ENCODE measurements at regions not wholly inside any gene's neighbourhood (a gene's known extent, or its start where the extent isn't known, plus 50 kb on each side); places are given as distances from the start of the nearest gene placed in this dataset.

DNA sequence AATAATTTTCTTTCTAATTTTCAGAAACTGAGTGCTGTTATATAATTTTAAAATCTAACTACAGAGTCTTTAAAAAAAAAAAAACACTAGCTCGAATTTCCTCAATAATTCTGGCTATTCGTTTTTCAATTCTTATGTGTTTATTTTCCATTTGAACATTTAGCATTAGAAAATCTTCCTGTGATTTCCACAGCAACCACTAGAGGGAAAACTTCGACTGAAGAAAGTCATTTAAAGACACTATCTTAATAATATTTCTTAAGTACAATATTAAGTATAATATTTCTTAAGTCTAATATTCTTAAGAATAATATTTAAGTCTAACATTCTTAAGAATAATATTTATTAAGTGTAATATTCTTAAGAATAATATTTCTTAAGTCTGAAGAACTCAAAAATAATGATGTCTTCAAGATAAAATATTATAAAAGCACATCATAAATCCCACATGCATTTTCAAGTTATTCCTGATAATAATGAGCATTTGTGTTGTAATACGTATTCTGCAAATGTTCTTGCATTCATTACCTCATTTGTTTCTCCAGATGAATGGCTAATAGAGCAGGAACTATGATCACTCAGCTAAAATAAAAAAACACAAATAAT lies 118.4 kb upstream of the WDR17 start:
- peak; percentile 60 for DNase-seq (ENCODE audit: low spot score)

DNA sequence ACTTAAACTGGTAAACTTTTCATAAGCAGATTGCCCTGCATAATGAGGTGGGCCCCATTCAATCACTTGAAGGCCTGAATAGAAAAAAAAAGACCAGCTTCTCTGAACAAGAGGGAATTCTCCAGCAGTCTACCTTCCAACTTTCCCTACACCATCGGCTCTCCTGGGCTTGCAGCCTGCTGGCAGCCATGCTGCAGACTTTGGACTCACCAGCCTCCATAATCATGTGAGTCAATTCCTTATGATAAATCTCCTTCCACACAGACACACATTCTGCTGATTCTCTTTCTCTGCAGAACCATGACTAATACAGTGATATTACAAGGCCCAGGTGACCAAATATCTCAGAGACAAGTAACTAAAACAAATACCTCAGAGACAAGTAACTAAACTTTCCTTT lies 113.8 kb upstream of the WDR17 start:
- DNase-seq (ENCODE audit: low spot score): no peak

DNA sequence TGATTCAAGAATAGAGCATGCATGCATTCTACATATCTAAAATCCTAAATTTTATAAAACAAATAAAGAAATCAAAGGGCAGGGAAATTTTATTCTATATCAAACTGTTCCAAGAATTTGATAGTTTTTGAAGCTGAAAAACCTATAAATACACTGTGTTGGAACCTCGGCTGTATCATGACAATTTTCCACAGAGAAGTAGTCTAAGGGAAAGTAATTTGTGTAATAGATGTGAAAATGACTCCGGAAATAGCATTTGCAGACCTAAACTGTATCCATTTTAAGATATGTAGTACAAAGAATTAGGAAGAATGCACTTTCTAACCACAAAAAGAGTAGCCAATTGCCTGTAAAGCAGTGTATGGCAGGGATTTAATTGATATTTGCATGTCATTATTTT lies 112.5 kb upstream of the WDR17 start:
- DNase-seq (ENCODE audit: low spot score): no peak

DNA sequence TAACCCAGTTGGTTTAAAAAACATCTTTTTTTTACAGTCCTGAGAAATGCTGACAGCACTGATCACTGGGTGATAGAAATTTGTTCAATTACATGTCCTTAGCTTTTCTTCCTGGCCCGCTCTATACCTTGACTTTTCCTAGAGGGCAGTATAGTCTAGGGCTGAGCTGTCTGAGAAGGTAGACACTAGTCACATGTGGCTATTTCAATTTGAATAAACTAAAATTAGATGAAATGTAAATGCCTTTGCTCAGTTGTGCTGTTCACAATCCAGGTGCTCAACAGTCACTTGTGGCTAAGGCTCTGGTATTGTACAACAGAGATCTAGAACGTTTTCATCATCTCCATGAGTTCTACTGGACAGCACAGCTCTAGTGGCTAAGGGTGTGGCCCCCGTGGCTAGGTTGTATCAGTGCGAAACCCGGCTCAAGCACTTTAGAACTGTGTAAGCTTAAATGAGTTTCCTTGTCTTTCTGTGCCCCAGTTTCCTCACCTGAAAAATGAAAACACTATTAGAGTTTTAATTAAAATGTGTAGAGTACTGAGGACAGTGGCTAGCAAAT lies 111.6 kb upstream of the WDR17 start:
- peak; percentile 77 for DNase-seq (ENCODE audit: low spot score)

DNA sequence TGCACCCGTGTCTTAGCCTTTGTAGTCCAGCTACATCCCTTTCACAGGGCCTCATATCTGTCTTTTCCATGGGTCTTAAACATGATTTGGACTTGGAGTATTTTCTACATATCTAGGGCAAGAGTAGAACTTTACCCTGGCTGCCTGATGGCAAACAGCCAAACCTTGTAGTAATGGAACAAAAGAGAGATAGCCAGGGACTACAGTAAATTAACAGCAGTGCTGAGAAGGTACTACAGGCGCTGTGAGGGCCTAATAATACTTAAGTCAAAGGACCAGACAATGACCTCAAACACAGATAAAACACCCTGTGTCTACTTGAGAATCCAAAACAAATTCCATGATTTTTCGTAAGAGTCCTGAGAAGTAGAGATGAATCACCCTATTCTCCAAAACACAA lies 111.0 kb upstream of the WDR17 start:
- DNase-seq (ENCODE audit: low spot score): no peak

DNA sequence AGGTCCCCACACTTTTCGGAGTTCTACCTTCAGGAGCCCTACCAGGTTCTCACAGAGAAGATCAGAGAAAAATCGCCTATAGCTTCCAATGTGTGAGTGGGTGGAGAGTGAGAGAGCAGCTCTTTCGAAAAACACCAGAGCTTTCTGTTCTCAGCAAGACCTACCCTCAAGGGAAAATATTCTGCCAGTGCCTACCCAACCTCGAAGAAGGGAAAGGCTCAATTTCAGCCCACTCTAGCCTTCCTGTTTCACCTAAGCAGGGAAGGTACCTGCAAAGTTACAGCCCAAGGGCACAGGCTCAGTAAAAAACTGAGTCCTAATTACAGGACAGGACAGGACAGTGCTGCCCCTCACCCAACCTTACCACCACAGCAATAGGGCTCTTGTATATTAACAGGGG lies 104.0 kb upstream of the WDR17 start:
- DNase-seq (ENCODE audit: low spot score): no peak

DNA sequence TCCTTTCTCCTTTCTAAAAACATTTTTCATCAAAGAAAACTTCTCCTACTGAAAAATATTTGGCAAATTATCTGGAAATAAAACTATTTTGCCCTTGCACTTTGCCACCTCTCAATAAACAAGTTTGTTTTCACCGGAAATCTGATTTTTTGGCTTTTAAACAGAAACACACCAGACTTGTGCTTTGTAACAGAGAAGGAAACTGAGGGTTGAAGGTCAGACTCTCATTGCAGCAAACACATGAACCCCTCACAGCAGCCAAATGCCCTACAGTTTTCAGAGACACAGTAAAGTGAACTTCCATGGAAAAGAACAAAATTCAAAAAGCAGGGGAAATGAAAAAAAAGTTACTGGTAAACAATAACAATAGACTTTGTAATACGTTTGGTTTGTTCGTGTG lies 95.6 kb upstream of the WDR17 start:
- DNase-seq (ENCODE audit: low spot score): no peak

DNA sequence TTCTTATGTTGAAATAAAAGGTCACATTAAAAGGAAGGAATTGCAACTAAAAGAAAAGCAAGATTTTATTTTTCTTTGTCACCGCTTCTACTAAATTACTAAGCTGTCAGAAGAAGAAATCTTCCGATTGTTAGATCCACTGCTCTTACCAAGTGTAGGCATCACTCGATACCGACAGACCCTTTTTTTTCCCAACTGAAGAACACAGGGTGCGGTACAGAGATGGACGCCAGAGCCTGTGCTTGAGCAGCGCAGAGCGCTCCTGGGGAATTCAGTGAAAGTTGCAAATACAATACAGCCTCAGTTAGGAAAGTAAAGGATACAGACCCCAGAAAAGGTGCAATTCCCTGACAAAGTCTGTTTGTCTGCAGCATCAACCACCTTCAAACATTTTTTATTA lies 94.9 kb upstream of the WDR17 start:
- no peak for DNase-seq (ENCODE audit: low spot score)

DNA sequence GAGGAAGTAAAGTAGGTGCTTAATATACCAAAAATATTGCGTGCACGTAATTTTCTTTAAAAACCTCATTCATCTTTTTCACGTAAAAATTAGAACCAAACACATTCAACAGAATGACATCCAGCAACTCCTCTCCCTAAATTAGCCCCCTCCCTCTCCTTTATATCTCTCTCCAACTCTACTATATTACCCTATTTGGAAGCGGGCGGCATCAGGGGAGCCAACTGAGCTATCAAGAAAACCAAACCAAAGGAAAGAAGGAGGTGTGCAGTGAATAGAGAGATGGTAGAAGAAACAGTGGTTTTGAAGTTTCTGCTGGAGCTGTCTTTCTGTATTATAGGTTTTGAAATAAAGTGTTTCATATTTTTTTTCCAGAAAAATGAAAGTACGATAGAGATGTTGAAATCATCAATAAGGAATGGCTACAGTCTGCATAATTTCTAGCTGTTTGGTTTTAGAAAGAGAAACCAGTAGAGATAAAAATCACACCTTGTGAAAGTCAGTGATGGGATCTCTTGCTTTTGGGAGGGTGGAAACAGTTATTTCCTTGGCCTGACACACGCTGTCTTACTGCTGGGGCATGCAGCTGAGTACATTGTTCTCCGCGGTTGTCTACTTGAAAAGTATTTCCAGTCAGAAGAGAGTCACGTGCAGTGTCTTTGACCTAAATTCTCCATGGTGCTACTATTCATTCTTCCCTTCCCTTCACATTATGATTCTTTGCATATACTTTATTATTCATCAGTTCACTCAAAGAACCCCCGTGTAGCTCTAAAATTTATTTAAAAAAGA lies 94.1 kb upstream of the WDR17 start:
- no peak for DNase-seq (ENCODE audit: low spot score)

DNA sequence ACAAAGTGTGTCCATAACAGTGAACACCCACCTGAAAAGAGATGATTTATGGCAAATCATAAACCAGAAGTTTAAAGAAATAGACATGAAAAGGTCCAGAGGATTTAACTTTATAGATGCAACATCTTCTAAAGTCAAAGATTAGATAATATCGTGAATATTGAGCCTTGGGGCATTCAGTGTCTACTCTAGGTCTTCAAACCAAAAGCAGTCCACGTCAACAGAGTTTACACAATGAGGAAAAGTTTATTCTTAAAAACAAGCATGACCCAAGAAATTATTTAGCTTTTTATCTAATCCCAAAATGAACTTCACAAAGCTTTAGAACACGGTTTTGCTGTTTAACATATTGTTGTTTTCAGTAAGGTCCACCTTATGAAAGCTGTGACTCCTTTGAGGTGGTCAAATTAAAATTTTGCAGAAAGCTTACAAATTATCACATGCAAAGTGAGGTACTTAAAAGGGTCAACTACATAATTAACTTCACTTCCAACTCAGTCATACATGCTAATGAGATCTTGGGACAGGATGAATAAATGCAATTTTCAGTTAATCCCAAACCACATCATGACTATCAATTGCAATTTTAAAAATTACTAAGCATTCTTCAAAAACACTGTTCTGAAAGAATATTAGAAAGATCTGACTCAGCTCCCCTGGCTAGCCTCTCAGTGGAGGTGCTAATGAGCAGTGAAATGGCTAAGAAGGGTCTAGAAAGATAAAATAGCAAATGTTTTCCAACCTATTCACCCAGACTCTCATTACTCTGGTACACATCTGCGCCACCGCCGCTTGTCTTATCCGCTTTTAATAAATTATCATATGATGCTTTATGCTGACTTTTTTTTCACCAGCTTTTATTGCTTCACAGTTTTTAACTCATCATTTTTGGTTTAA lies 92.4 kb upstream of the WDR17 start:
- no peak for DNase-seq (ENCODE audit: low spot score)

DNA sequence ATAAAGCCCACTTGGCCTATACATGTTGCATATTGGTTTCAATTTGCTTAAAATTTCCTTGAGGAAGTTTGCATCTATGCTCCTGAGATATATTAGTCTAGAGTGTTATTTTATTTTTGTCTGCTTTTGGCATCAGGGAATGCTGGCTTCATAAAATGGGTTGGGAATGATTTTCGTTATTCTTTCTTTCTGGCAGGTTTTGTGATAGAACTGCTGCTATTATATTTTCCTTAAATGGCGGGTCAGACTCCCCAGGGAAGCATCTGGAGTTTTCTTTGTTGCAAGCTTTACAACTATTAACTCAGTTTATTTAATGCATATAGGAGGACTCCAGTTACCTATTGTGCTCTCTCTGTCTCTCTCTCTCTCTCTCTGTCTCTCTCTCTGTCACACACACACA lies 82.0 kb upstream of the WDR17 start:
- DNase-seq (ENCODE audit: low spot score): no peak

DNA sequence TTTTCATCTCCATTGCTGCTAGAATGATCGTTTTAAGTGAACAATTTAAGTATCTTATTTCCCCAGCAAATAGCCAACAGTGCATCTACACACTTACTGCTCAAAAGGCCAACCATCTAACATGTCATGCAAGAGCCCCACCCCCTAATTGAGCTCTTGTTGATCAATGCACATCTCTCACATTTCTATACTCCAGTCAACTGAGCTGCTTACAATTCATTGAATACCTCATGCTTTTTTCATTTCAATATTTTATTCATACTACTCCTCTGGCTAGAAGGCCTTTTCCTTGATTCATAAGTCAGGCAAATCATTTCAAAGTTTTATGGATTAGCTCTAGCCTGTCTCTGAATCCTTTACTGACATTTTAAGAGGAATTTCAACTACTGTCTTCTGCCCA lies 79.0 kb upstream of the WDR17 start:
- DNase-seq (ENCODE audit: low spot score): no peak

DNA sequence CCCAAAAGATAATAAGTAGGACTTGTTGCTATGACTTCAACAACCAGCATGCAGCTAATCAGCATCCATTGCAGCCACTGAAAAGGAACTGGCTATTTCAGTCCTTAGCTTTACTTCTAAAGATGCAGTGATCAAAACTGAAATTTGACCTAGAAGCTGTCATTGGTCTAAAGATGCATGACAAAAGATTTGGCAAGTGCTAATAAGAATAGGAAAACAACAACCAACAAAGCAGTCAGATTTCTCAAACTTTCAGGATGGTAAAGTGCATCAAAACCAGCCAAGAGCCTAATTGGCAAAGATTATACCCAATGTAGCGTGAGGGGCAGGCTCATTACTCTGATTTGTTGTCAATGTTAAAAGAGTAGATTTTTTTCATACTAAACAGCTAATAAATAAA lies 77.1 kb upstream of the WDR17 start:
- DNase-seq (ENCODE audit: low spot score): no peak

DNA sequence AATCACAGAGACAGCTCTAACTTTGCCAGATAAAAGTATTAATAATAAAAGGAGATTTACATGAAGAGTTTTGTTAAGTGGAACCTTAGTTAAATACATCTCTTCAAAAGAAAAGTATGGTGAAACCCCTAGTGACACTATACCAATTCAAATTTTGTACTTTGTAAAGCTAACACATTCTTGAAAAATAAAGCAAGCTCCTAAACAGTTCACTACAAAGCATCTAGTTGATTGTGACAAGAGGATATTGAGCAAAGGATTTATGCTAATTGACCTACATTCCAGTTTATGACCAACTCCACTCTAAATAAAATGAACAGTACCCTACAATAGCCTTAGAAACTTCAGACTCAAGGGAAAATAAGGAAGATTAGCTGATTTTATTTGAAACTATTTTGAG lies 69.4 kb upstream of the WDR17 start:
- DNase-seq (ENCODE audit: low spot score): no peak

DNA sequence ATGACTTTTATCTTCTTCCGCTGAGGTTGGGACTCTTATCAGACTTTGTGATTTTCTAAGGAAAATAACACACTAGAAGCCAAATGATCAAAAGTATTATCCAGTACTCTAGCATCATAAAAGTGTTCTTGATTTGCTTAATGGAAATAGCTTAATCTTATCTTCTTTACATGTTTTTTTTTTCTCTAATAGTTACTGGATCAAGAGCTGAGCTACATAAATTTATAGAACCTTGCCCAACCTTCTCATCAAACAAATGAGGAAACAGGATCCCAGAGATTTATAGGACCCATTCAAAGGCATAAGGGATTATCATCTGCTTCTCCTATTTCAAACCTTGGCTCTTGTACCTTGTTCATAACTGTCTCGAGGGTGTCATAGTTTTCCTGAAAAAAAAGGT lies 68.3 kb upstream of the WDR17 start:
- no peak for DNase-seq (ENCODE audit: low spot score)

DNA sequence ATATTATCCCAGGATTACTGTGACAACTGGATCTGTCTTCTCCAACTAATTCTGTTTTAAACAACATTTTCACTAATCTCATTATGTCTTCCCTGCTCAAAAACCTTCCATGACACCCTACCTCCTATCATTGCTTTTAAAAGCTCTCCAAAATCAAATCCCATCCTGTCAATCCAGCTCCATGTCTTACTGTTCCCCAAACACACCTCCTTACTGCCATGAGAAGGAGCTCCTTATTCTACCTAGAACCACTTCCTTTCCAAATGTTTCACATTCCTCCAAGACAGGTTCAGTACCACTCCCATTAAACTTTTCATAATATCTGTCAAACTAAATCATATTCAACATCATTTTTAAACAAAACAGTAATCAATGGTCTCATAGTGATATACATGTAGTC lies 66.9 kb upstream of the WDR17 start:
- peak; percentile 29 for DNase-seq (ENCODE audit: low spot score)

DNA sequence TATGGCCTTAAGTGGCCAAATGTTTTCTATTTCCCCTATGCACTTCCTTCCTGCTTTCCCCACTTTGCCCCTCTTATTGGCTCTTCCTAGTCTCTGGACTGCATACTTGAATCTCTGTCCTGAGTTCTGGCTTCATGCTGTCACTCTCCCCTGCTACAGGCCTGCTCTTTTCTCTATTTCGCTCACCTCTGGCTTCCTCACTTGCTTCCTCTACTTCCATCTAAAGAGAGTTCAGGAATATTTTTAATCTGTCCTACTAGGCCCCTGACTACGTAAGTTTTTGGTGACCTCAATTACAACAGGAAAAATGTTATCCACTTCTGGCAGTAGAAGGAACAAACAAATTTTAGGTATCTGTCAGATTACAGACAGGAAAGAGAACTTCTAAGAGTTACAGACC lies 65.7 kb upstream of the WDR17 start:
- DNase-seq (ENCODE audit: low spot score): no peak

DNA sequence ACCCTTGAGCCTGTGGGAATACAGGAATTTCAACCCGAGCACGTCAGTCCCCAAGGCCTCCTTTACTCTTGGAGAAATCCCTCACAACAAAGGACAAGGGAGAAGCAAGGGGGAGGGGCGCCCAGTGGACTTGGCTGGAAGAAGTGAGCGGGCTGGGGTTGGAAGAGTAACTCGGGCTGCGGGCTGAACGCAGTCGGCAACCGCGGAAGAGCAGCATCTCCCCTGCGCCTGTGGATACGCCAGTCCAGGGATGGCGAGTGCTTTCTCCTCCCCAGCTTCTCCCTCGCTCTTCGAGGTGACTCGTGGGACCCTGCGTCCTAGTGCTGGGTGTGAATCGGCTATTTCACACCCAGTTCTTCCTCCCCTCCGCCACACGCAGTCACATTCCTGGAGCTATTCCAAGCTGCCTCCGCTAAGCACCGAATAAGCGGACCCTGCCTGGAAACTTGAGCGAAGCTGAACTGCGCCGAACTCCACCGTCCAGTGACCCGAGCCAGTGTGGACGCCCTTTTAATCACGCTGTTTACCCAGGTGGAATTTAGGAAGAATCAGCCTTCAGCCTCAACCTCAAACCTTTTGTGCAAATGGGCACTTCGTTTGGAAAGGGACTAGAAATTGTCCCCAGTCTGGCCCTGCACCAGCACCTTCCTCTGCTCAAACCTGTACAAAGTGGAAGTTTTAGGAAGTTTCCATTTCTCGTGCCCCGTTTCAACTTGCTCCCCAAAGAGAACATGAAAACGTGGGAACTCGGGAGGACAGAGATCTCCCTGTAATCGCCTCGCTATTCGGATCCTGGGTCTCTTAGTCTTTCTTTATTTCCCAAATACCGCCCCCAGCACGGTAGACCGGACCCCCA lies 64.3 kb upstream of the WDR17 start:
- DNase-seq (ENCODE audit: low spot score): peak; percentile 10

DNA sequence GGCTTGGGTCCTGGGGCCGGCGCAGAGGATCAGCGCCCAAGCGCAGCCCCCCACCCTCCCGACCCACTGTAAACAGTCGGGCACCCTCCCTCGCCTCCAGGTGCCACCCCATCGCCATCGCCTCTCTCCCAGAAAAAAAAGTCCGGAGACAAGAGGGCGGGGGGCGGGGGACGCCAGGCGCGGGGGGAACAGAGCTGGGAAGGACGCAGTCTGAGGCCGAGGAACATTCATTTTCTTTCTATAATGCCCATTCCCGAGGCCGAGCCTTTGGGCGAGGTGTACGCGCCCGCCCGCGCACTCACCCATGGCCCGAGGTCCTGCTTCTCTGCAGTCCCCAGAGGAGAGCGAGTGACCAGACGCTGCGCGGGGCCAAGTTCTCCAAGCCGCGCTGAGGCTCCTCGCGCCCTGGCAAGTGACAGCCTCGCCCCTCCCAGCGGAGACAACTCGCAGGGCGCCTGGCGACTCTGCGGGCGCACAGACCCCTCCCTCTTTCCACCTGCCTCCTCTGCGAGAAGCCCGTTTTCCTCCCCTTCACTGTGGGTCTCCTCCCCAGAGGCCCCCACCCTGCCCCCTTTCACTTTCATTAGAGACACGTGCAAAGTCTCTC lies 63.5 kb upstream of the WDR17 start:
- peak; percentile 84 for DNase-seq (ENCODE audit: low spot score)

DNA sequence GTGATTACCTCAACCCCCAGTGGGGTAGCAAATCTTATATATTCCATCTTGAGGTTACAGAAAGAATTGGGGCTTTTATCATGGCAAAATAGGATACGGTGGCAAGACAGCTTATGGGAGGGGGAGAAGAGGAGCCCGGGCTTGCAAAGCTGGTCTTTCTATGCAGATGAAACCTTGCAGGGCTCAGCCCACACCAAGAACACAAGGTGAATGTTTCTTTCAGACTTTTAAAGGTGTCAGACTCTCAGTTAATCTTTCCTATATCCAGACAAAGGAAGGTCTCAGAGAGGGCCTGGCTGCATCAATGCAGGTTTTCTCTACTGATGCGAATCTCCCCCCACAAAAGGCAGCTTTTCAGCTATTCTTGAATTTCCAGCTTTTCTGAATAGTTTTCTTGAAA lies 59.9 kb upstream of the WDR17 start:
- no peak for DNase-seq (ENCODE audit: low spot score)

DNA sequence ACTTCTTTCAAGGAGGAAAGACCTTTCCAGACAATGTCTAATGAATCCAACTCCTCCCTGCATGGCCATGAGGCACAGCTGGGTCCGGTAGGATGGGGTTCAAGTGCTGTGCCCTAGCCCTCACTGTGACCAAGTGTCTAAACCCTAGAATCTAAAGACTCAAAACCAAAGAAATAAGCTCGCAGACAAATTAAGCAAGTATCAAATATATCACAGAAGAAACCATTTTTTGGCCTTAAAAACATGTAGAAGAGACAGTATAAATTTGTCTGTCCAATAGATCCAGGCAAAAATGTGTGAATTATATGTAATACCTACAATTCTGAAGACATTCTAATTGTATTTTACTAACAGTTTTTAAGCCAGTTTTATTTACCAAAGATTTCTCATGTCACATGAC lies 56.4 kb upstream of the WDR17 start:
- DNase-seq (ENCODE audit: low spot score): no peak

All from NAMALWA (cell line).